ENCODE measurements at regions not wholly inside any gene's neighbourhood (a gene's known extent, or its start where the extent isn't known, plus 50 kb on each side); places are given as distances from the start of the nearest gene placed in this dataset.
"Not testable (repeated sequence)": the region's sequence is repeated elsewhere in the genome, so short reads cannot be mapped to it uniquely, and the experiment has no call there.

GRCh38 chr11:11010624-11011127 lies 152.8 kb upstream of the ZBED5 start:
- DNase-seq (ENCODE audit: low read depth in 2 of 2): no peak

GRCh38 chr11:11009179-11009578 lies 151.3 kb upstream of the ZBED5 start:
- DNase-seq (ENCODE audit: low read depth in 2 of 2): no peak

GRCh38 chr11:11004069-11004468 lies 146.2 kb upstream of the ZBED5 start:
- no peak for DNase-seq (ENCODE audit: low read depth in 2 of 2)

- no peak for DNase-seq (ENCODE audit: low read depth in 2 of 2)
Measured at GRCh38 chr11:11003226-11003625, 145.4 kb upstream of the ZBED5 start.

GRCh38 chr11:11000579-11001283 lies 142.9 kb upstream of the ZBED5 start:
- DNase-seq (ENCODE audit: low read depth in 2 of 2): no peak

GRCh38 chr11:10998674-10999073 lies 140.8 kb upstream of the ZBED5 start:
- DNase-seq (ENCODE audit: low read depth in 2 of 2): no peak

GRCh38 chr11:10996678-10997077 lies 138.8 kb upstream of the ZBED5 start:
- no peak for DNase-seq (ENCODE audit: low read depth in 2 of 2)

- no peak for DNase-seq (ENCODE audit: low read depth in 2 of 2)
Measured at GRCh38 chr11:10993640-10994039, 135.8 kb upstream of the ZBED5 start.

GRCh38 chr11:10993186-10993585 lies 135.3 kb upstream of the ZBED5 start:
- DNase-seq (ENCODE audit: low read depth in 2 of 2): no peak

- DNase-seq (ENCODE audit: low read depth in 2 of 2): no peak
Measured at GRCh38 chr11:10991393-10991792, 133.5 kb upstream of the ZBED5 start.

- no peak for DNase-seq (ENCODE audit: low read depth in 2 of 2)
Measured at GRCh38 chr11:10990637-10991193, 132.9 kb upstream of the ZBED5 start.

GRCh38 chr11:10990160-10990559 lies 132.3 kb upstream of the ZBED5 start:
- DNase-seq (ENCODE audit: low read depth in 2 of 2): no peak

GRCh38 chr11:10986006-10986405 lies 128.2 kb upstream of the ZBED5 start:
- no peak for DNase-seq (ENCODE audit: low read depth in 2 of 2)

GRCh38 chr11:10984742-10985141 lies 126.9 kb upstream of the ZBED5 start:
- DNase-seq (ENCODE audit: low read depth in 2 of 2): no peak

- DNase-seq (ENCODE audit: low read depth in 2 of 2): no peak
Measured at GRCh38 chr11:10984250-10984649, 126.4 kb upstream of the ZBED5 start.

GRCh38 chr11:10982704-10983510 lies 125.1 kb upstream of the ZBED5 start:
- no peak for DNase-seq (ENCODE audit: low read depth in 2 of 2)

GRCh38 chr11:10979529-10979928 lies 121.7 kb upstream of the ZBED5 start:
- DNase-seq (ENCODE audit: low read depth in 2 of 2): no peak

GRCh38 chr11:10978198-10978597 lies 120.3 kb upstream of the ZBED5 start:
- no peak for DNase-seq (ENCODE audit: low read depth in 2 of 2)

- no peak for DNase-seq (ENCODE audit: low read depth in 2 of 2)
Measured at GRCh38 chr11:10975287-10975721, 117.5 kb upstream of the ZBED5 start.

- DNase-seq (ENCODE audit: low read depth in 2 of 2): no peak
Measured at GRCh38 chr11:10973416-10973815, 115.6 kb upstream of the ZBED5 start.

GRCh38 chr11:10970926-10971325 lies 113.1 kb upstream of the ZBED5 start:
- DNase-seq (ENCODE audit: low read depth in 2 of 2): no peak

- DNase-seq (ENCODE audit: low read depth in 2 of 2): no peak
Measured at GRCh38 chr11:10969387-10969786, 111.5 kb upstream of the ZBED5 start.

- DNase-seq (ENCODE audit: low read depth in 2 of 2): not testable (repeated sequence)
Measured at GRCh38 chr11:10956884-10957283, 99.0 kb upstream of the ZBED5 start.
